Activated CD8-positive, alpha-beta memory T cell treated with anti-CD3 and anti-CD28 coated beads, Interleukin-2, amount 50 U/mL, for 1 hour (primary cell): ENCODE measurements at regions not wholly inside any gene's neighbourhood (a gene's known extent, or its start where the extent isn't known, plus 50 kb on each side); places are given as distances from the start of the nearest gene placed in this dataset.

Experiments used
- DNase-seq: peaks from one replicate; pipeline ENCODE4 v3.0.0-alpha.2; 2020; ENCODE audit errors: extremely low read depth

- DNase-seq, result no peak
Observed at GRCh38 chr15:39115379-39116057, 465.4 kb upstream of the THBS1 start.

- DNase-seq, result no peak
Observed at GRCh38 chr15:39118510-39118909, 462.4 kb upstream of the THBS1 start.

- no peak for DNase-seq
Observed at GRCh38 chr15:39124155-39124552, 456.7 kb upstream of the THBS1 start.

- no peak for DNase-seq
Observed at GRCh38 chr15:39124553-39125171, 456.2 kb upstream of the THBS1 start.

DNA sequence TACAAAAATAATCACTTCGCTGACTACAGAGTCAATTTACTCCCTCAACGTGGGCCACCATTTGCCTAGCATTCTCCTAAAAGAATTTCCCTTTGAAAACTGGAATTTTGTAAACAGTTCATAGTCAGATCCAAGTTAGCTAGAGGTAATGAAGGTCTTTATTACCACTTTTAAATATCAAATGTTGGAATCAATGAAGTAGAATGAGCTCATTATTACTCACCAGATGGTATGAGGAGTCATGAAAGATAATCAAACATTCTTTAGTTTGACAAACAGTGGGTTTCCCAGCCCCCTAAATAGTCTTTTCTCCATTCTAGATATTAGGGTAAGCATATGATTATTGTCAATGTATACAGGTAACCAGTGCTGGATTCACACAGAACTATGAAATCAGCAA is 455.7 kb upstream of the THBS1 start:
- no peak for DNase-seq

- DNase-seq, result no peak
Observed at GRCh38 chr15:39125904-39126303, 455.0 kb upstream of the THBS1 start.

DNA sequence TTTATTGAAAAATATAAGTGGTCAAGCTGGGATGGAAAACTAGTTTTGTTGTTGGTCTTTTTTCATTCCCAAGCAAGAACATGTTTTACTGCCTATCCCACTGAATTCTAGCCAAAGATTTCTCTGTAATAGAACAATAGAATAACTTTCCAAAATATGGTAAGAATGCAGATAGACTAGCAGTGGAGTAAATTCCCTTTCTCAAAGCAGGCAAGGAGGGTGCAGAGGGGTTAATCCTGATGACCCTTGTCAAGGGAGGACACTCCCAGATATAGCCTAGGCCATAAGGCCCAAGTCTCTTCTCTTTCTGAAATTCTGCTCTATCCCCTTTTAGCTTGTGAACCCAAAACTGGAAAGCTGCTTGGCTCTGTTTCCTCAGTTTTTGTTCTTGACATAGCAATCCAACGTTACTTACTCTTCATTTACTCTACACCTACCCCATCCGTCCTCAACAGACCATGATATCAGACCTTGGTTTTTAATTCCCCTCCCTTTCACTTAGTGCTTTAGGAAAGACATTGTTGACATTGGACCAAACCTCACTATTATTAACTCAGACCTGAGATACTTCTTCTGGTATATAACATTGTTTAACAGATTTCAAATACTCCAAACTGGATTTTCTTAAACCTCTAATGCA is 453.6 kb upstream of the THBS1 start:
- no peak for DNase-seq

GRCh38 chr15:39127925-39128617 is 452.8 kb upstream of the THBS1 start:
- no peak for DNase-seq

- no peak for DNase-seq
Observed at GRCh38 chr15:39128746-39129145, 452.1 kb upstream of the THBS1 start.

GRCh38 chr15:39130556-39131379 is 450.1 kb upstream of the THBS1 start:
- DNase-seq, result no peak

- DNase-seq, result no peak
Observed at GRCh38 chr15:39131609-39132008, 449.3 kb upstream of the THBS1 start.

DNA sequence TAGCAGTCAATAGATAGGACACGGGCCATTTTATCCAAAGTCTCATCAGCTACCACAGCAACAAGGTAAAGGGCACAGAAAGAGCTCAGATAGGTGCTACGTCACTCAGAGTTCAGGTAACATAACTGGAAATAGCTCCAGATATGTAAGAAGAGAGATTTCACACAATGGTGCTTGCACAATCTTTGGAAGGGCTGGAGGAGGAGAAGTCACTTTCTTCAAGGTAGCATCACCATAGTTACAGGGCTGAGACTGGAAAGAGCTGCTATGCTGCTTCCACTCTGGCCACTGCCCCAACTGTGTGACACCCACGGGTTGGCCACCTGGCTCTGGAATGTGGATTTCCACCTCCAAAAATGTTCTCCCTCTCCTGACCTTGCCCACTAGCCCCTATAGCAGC is 448.8 kb upstream of the THBS1 start:
- DNase-seq, result no peak

GRCh38 chr15:39132954-39133600 is 447.8 kb upstream of the THBS1 start:
- DNase-seq, result no peak

GRCh38 chr15:39134282-39134681 is 446.6 kb upstream of the THBS1 start:
- no peak for DNase-seq

- DNase-seq, result no peak
Observed at GRCh38 chr15:39135989-39136388, 444.9 kb upstream of the THBS1 start.

DNA sequence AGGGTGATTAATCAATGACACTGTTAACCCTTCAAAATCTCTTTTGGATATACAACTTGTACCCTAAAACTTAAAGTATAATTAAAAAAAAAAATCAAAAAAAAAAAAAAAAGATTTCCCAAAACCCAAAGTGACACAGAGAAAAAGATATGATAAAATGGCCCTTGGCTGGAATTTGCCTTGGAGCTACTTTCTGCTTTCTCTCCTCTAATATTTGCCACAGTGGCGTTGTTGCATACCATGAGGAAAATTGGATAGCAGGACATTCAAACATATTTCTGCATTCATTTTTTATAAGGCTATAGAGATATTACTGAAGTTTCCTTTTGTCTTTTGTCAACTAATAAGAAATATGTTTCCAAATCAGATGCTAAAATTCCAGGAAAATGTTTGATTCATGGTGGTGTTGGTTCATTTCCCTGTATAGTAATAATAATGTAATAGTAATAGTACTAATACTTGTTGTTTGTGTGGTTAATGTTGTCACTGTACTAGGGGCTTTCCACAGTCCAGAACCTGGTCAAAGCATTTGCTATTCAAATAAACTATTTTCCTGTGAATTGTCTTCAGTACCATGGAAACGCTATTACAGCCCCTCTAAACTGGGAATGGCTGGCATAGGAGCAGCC is 441.3 kb upstream of the THBS1 start:
- DNase-seq, result no peak

DNA sequence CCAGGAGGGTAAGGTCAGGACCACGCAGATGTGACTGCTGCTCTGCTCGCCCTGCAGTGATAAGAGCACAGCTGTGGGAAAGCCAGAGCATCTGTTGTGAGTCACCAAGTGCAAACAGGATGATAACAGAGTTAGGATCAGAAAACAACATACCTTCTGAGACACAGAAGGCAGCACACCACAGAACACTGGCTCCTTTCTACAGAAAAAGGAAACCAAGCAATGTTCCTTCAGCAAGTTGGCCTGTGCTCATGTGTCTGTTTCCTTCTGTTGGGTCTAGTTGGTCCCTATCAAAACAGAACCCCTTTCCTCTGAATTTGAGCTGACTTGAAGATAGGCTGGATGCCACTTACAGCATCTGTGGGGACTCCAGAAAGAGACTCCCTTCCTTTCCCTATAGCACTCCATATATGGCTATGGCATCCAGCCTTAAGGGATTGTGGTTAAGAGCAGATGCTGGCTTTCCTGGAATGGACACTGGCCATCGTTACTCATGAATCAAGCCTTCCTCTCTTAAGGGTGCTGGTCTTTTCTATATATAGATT is 440.7 kb upstream of the THBS1 start:
- no peak for DNase-seq

- DNase-seq, result no peak
Observed at GRCh38 chr15:39142500-39142899, 438.4 kb upstream of the THBS1 start.

DNA sequence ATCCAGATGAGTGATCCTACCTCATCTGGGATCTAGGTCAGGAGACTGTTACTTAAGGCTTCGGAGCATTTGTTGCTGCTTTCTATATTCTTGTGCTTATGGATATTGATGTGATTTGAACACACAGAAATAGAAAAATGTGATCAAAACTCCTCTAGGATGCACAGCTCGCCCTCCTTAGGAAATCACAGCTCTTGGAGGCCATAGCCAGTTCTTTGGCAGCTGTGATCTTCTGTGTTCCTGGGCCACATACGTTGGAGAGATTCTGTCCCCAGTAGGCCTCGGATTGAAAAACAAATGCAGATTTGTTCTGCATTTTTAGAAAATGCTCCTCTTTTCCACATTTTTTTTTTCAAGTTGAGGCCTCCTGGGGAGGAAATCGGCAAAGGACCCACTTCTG is 437.4 kb upstream of the THBS1 start:
- no peak for DNase-seq

DNA sequence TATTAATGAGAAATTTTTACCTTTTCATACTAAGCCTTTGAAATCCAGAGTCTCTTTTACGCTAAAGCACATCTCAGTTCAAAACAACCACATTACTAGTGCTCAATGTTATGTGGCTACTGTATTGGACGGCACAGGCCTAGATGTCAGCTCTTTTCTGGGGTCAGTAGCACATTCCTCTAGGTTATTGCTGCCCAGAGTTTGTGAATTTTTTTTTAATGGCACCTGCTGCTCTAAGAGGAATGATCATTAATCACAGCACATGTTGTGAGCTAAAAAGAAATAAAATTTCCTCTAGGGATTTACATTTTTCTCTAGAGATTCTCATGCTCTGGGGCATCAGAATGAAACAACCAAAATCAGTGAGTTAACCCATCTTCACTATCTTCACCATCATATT is 436.8 kb upstream of the THBS1 start:
- DNase-seq, result no peak
